Testis (tissue), 2 donors: ENCODE measurements at regions not wholly inside any gene's neighbourhood (a gene's known extent, or its start where the extent isn't known, plus 50 kb on each side); places are given as distances from the start of the nearest gene placed in this dataset.

Experiments
- DNase-seq: peaks from one replicate; pipeline ENCODE4 v3.0.0-alpha.2; 2019
- H3K27ac ChIP-seq, 2 donors: fragments of 200-600 bp; sonication (generic); one replicate each; pipeline ENCODE4 v1.5.1; 2019
- H3K27me3 ChIP-seq: fragments of 200-600 bp; sonication (generic); one replicate; pipeline ENCODE4 v1.5.1; 2019
- H3K36me3 ChIP-seq: fragments of 200-600 bp; sonication (generic); one replicate; pipeline ENCODE4 v1.5.1; 2017; ENCODE audit warnings: low read depth; ENCODE audit errors: missing control alignments
- H3K4me1 ChIP-seq: fragments of 200-600 bp; sonication (generic); one replicate; pipeline ENCODE4 v1.5.1; 2019
- H3K4me3 ChIP-seq, 2 donors: fragments of 200-600 bp; sonication (generic); one replicate each; pipeline ENCODE4 v1.5.1; 2017 to 2019
- H3K9me3 ChIP-seq: fragments of 200-600 bp; sonication (generic); one replicate; pipeline ENCODE4 v1.5.1; 2017
- POLR2A ChIP-seq: fragments of 450-650 bp; IDR thresholded peaks from one replicate; pipeline ENCODE4 v1.6.1; 2017; ENCODE audit warnings: antibody characterized with exemption, mild to moderate bottlenecking, moderate library complexity
- WGBS, 2 donors: methylation state at CpG; one replicate each; pipeline ENCODE4 v1.1.5; 2018; 5-methylcytosine and 5-hydroxymethylcytosine counted together
- intact Hi-C: fragments of 100-400 bp; cut with DNase I; formaldehyde crosslinking; loops from one replicate; pipeline ENCODE4 v1.15.1; 2023; ENCODE audit warnings: low total_unique reads
- TF ChIP-seq, protein P1 (sequence below), 3 experiments: fragments of 450-650 bp in 2 of 3; fragments of 200-600 bp in 1 of 3; sonication (generic) in 1 of 3; IDR thresholded peaks; one replicate each; pipeline ENCODE4 v1.5.1; 2016 to 2019; ENCODE audit warnings: antibody characterized with exemption in 3 of 3, mild to moderate bottlenecking in 2 of 3, moderate library complexity in 1 of 3

DNA sequence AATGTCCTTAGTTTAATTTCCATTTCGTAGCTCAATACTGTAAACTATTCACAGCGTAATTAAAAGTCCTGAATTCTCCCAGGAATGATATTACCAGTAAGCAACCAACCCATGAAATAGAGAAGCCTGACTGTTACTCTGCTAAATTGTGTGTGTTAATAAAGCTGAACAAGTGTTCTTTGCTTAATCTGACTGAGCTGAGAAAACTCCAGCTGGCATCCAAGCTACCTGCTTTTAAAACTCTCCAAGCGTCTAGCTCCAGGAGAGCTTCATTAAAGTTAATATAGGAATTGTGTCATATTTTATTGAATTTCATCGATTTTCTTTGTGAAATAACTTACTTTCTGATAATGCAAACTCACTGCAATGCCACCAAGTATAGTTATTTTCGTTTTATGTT is 524.4 kb downstream of the SLC16A7 start:
- Histone ChIP-seq H3K36me3 (no peaks in the 10 kb centered on the region), H3K27me3 (no peaks in the 10 kb centered on the region), H3K9me3 (no peaks in the 10 kb centered on the region), H3K27ac (no peak overlapping the region), H3K4me1 (no peaks in the 10 kb centered on the region), H3K4me3 (no peak overlapping the region)
- no peak for TF ChIP-seq POLR2A
- TF ChIP-seq, protein P1, sequence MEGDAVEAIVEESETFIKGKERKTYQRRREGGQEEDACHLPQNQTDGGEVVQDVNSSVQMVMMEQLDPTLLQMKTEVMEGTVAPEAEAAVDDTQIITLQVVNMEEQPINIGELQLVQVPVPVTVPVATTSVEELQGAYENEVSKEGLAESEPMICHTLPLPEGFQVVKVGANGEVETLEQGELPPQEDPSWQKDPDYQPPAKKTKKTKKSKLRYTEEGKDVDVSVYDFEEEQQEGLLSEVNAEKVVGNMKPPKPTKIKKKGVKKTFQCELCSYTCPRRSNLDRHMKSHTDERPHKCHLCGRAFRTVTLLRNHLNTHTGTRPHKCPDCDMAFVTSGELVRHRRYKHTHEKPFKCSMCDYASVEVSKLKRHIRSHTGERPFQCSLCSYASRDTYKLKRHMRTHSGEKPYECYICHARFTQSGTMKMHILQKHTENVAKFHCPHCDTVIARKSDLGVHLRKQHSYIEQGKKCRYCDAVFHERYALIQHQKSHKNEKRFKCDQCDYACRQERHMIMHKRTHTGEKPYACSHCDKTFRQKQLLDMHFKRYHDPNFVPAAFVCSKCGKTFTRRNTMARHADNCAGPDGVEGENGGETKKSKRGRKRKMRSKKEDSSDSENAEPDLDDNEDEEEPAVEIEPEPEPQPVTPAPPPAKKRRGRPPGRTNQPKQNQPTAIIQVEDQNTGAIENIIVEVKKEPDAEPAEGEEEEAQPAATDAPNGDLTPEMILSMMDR (IDR thresholded peaks at IDR 0.05) = no peak
- no peak for DNase-seq
- WGBS, 2 donors = 85 to 87% methylated on average over 5 of the region's 5 CpGs
- intact Hi-C loops = no loop called here

DNA sequence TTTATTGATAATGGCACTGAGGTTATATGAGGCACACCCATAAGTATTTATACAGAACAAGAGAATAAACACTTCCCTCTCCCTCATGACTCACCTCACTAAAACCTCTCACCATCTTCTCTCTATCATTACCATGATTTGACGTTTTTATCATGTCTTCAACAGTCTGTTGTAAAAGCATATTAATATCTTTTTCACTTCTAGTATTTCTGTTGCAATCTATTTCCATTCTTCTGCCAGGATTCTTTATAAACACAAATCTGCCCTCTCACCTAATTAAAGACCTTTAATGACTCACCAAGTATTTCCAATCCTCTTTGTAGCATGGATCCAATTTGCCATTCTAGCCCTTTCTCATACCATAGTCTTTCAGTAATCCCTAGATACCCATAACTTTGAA is 527.7 kb downstream of the SLC16A7 start:
- H3K27ac ChIP-seq = no peak overlapping the region
- 67 to 88% methylated on average over 1 of the region's 1 CpG for WGBS, 2 donors
- intact Hi-C loops = no loop called here
- H3K4me3 ChIP-seq = no peak overlapping the region
- H3K27me3 ChIP-seq = no peaks in the 10 kb centered on the region
- H3K36me3 ChIP-seq = no peaks in the 10 kb centered on the region
- DNase-seq = no peak
- TF ChIP-seq, protein P1 (IDR thresholded peaks at IDR 0.05) = no peak
- no peaks in the 10 kb centered on the region for H3K9me3 ChIP-seq
- no peaks in the 10 kb centered on the region for H3K4me1 ChIP-seq

DNA sequence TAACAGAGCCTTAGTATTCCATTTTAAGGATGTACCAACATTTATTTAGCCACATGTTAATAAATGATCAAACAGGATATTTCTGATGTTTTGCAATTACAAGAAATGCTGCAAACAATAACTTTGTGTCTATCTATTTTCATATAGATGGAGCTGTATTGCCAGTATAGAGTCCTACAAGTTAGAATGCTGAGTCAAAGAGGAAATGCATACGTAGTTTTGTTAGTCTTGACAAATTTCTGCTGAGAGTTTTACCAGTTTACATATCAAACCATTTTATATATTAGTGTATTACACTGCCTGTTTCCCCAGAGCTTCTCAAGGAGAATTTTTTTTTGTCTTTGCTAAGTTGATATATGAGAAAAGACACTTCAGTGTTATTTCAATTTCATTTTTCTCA is 541.7 kb downstream of the SLC16A7 start:
- Histone ChIP-seq H3K36me3 (no peaks in the 10 kb centered on the region), H3K4me3 (no peak overlapping the region), H3K27ac (no peak overlapping the region), H3K4me1 (no peaks in the 10 kb centered on the region), H3K9me3 (no peaks in the 10 kb centered on the region), H3K27me3 (no peaks in the 10 kb centered on the region)
- intact Hi-C loops = no loop called here
- DNase-seq = no peak
- WGBS, 2 donors = 69 to 71% methylated on average over 1 of the region's 1 CpG
- no peak for TF ChIP-seq POLR2A

DNA sequence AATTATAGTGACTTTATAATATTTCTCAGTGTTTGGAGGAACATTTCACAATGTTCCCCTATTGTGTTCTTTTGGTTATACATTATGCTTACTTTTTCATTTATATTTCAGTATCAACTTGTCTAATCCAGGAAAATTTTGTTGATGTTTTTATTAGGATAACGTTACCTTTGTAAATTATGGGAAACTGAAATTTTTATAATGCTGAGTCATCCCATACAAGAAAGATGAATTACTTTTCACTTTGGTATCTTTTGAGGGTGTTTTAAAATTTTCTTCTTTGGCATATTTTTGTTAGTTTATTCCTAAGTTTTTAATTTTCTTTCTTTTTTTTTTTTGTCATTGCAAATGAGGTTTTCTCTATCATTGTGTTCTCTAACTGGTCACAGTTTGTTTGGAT is 542.7 kb downstream of the SLC16A7 start:
- intact Hi-C loops = no loop called here
- TF ChIP-seq, protein P1 (IDR thresholded peaks at IDR 0.05) = no peak
- TF ChIP-seq POLR2A = no peak
- Histone ChIP-seq H3K9me3 (no peaks in the 10 kb centered on the region), H3K4me3 (no peak overlapping the region), H3K27me3 (no peaks in the 10 kb centered on the region), H3K27ac (no peak overlapping the region), H3K36me3 (no peaks in the 10 kb centered on the region), H3K4me1 (no peaks in the 10 kb centered on the region)
- no peak for DNase-seq
- WGBS, 2 donors = 83 to 91% methylated on average over 1 of the region's 1 CpG

DNA sequence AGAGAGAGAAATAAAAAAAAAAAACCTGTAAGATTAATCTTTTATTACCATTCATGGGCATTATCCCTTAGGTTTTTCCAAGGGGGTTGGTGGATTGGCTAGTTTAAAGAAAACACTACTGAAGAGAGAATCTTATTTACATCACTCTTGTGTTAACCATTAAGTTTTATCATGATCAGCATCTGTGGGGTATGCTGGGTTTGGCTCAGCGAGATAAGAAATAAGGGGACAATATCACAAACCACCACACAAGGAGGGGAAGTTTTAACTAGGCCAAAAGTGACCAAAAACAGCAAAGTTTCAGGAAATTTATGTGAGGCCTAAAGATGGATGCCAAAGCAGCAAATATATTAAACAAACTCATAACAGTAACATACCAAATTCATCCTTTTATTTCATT is 548.6 kb downstream of the SLC16A7 start:
- no peaks in the 10 kb centered on the region for H3K27me3 ChIP-seq
- no peaks in the 10 kb centered on the region for H3K4me1 ChIP-seq
- WGBS, 2 donors = 92% methylated on average over 1 of the region's 1 CpG
- no peaks in the 10 kb centered on the region for H3K36me3 ChIP-seq
- no peak overlapping the region for H3K27ac ChIP-seq
- no peak overlapping the region for H3K4me3 ChIP-seq
- H3K9me3 ChIP-seq = no peaks in the 10 kb centered on the region
- intact Hi-C loops = no loop called here
- no peak for DNase-seq
- no peak for TF ChIP-seq POLR2A
- TF ChIP-seq, protein P1 (IDR thresholded peaks at IDR 0.05) = no peak
